Spleen (tissue), 11 donors: ENCODE measurements at regions not wholly inside any gene's neighbourhood (a gene's known extent, or its start where the extent isn't known, plus 50 kb on each side); places are given as distances from the start of the nearest gene placed in this dataset.

ENCODE experiments used
- DNase-seq: peaks from one replicate; pipeline ENCODE4 v3.0.0-alpha.2; 2020
- H3K27ac ChIP-seq, 8 donors: fragments of 200-600 bp; sonication (generic) in 7 of 8; 1 replicate in 4 of 8; 2 replicates in 4 of 8; pipeline versions ENCODE4 v1.5.0 to v1.8.0; 2016 to 2021; ENCODE audit warnings: inconsistent platforms in 4 of 8, mild to moderate bottlenecking in 4 of 8, moderate library complexity in 1 of 8
- H3K27me3 ChIP-seq, 7 donors: fragments of 200-600 bp; sonication (generic) in 6 of 7; replicated peaks in 1 of 7; 1 replicate in 4 of 7; 2 replicates in 3 of 7; pipeline versions ENCODE4 v1.5.0 to v1.8.0; 2016 to 2021; ENCODE audit warnings: inconsistent platforms in 3 of 7, mild to moderate bottlenecking in 1 of 7
- H3K36me3 ChIP-seq, 6 donors: fragments of 200-600 bp; sonication (generic) in 5 of 6; 1 replicate in 4 of 6; 2 replicates in 2 of 6; pipeline versions ENCODE4 v1.5.0 to v1.8.0; 2016 to 2021; ENCODE audit warnings: inconsistent platforms in 2 of 6
- H3K4me1 ChIP-seq, 6 donors: fragments of 200-600 bp; sonication (generic) in 5 of 6; 1 replicate in 3 of 6; 2 replicates in 3 of 6; pipeline versions ENCODE4 v1.5.0 to v1.8.0; 2016 to 2021; ENCODE audit warnings: inconsistent platforms in 3 of 6
- H3K4me3 ChIP-seq, 8 donors: fragments of 200-600 bp; sonication (generic) in 7 of 8; 1 replicate in 4 of 8; 2 replicates in 4 of 8; pipeline versions ENCODE4 v1.5.0 to v1.8.0; 2016 to 2021; ENCODE audit warnings: inconsistent platforms in 4 of 8, mild to moderate bottlenecking in 4 of 8, moderate library complexity in 2 of 8
- H3K9me3 ChIP-seq, 8 donors: fragments of 200-600 bp; sonication (generic) in 7 of 8; 1 replicate in 4 of 8; 2 replicates in 4 of 8; pipeline versions ENCODE4 v1.5.0 to v1.8.0; 2016 to 2021; ENCODE audit warnings: inconsistent platforms in 4 of 8
- POLR2A ChIP-seq, 3 donors: fragments of 450-650 bp; IDR thresholded peaks; one replicate each; pipeline ENCODE4 v1.5.1; 2017; ENCODE audit warnings: antibody characterized with exemption in 3 of 3, mild to moderate bottlenecking in 1 of 3
- POLR2AphosphoS5 ChIP-seq, 3 donors: sonication (generic); formaldehyde crosslinking; IDR thresholded peaks; one replicate each; pipeline ENCODE4 v1.5.1; 2017; ENCODE audit warnings: antibody characterized with exemption in 3 of 3
- WGBS, 5 donors: extraction: QIAGEN DNeasy Blood & Tissue Kit in 3 of 5; methylation state at CpG; one replicate each; pipeline versions ENCODE4 v1.1.5 to v1.1.7; 2013 to 2018; 5-methylcytosine and 5-hydroxymethylcytosine counted together
- intact Hi-C: fragments of 100-400 bp; cut with DNase I; formaldehyde crosslinking; loops from one replicate; pipeline ENCODE4 v1.15.0; 2023; ENCODE audit warnings: low total_unique reads
- TF ChIP-seq, protein P1 (sequence below), 11 experiments: fragments of 200-600 bp in 7 of 11; fragments of 450-650 bp in 4 of 11; sonication (generic) in 4 of 11; IDR thresholded peaks in 8 of 11; conservative IDR thresholded peaks in 3 of 11; 1 replicate in 7 of 11; 2 replicates in 4 of 11; pipeline versions ENCODE4 v1.4.0 to v1.8.0; 2016 to 2021; ENCODE audit warnings: antibody characterized with exemption in 11 of 11, inconsistent platforms in 4 of 11, mild to moderate bottlenecking in 1 of 11
- donor health status: healthy with polysubstance abuse.
- donor health status: DM: no; HTN: no; CAD: no; lungs with moderate emphysema.
- donor health status: DM: no; HTN: no; CAD: no.
- donor health status: Bipolar disorder and iron deficiency.
- donor health status: healthy.
- donor health status: DM: no; HTN: no; CAD: no.
- donor health status: DM: yes; HTN: yes; CAD: no.

DNA sequence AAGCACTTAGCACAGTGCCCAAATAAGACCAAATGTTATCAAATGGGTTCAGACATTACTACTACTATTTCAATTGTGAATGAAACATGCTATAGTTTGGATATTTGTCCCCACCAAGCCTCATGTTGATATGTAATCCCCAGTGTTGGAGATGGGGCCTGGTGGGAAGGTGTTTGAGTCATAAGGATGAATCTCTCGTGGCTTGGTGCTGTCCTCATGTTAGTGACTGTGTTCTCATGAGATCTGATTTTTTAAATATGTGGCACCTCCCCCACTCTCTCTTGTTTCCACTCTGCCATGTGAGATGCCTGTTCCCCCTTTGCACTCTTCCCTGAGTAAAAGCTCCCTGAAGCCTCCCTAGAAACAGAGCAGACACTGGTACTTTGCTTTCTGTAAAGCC is 148.7 kb upstream of the TGFBR2 start:
- Histone ChIP-seq H3K4me3 (no peak overlapping the region), H3K27me3 (no peaks in the 10 kb centered on the region), H3K36me3 (no peaks in the 10 kb centered on the region), H3K9me3 (peaks cover 0 to 6% (median 0%) of the 10 kb centered on the region in 8 donors), H3K27ac (no peak overlapping the region), H3K4me1 (no peaks in the 10 kb centered on the region)
- intact Hi-C loops = no loop called here
- no peak for DNase-seq
- 68 to 85% (median 83%) methylated on average over 1 of the region's 1 CpG for WGBS, 5 donors
- no peak for TF ChIP-seq POLR2AphosphoS5 (IDR thresholded peaks at IDR 0.05)
- no peak for TF ChIP-seq POLR2A (IDR thresholded peaks at IDR 0.05)
- TF ChIP-seq, protein P1, sequence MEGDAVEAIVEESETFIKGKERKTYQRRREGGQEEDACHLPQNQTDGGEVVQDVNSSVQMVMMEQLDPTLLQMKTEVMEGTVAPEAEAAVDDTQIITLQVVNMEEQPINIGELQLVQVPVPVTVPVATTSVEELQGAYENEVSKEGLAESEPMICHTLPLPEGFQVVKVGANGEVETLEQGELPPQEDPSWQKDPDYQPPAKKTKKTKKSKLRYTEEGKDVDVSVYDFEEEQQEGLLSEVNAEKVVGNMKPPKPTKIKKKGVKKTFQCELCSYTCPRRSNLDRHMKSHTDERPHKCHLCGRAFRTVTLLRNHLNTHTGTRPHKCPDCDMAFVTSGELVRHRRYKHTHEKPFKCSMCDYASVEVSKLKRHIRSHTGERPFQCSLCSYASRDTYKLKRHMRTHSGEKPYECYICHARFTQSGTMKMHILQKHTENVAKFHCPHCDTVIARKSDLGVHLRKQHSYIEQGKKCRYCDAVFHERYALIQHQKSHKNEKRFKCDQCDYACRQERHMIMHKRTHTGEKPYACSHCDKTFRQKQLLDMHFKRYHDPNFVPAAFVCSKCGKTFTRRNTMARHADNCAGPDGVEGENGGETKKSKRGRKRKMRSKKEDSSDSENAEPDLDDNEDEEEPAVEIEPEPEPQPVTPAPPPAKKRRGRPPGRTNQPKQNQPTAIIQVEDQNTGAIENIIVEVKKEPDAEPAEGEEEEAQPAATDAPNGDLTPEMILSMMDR (IDR thresholded peaks at IDR 0.05 in 8 of 11, conservative IDR thresholded peaks at IDR 0.05 in 3 of 11) = no peak

DNA sequence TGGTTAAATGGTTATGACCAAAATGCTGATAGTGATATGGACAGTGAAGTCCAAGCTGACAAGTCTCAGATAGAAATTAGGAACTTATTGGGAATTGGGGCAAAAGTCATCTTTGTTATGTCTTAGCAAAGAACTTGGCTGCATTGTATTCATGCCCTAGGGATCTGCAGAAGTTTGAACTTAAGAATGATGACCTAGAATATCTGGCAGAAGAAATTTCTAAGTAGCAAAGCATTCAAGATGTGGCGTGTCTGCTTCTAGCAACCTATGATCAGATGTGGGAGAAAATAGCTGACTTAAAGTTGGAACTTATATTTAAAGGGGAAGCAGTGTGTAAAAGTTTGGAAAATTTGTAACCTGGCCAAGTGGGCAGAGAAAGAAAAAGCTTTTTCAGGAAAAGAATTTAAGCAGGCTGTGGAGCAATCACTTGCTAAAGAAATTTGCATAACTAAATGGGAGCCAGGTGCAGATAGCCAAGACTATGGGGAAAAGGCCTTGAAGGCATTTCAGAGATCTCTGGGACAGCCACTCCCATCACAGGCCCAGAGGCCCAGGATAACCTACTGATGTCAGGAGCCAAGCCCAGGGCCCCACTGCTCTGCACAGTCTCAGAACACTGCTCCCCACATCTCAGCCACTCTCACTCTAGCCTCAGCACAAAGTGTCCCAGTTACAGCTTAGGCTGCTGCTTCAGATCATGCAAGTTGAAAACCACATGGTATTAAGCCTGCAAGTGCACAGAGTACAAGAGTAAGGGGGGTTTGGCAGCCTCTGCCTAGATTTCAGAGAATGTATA is 147.8 kb upstream of the TGFBR2 start:
- TF ChIP-seq POLR2AphosphoS5 (IDR thresholded peaks at IDR 0.05) (no peak), POLR2A (IDR thresholded peaks at IDR 0.05) (no peak)
- TF ChIP-seq, protein P1 (IDR thresholded peaks at IDR 0.05 in 8 of 11, conservative IDR thresholded peaks at IDR 0.05 in 3 of 11) = no peak
- no peak overlapping the region for H3K4me3 ChIP-seq
- no peaks in the 10 kb centered on the region for H3K27me3 ChIP-seq
- no peaks in the 10 kb centered on the region for H3K36me3 ChIP-seq
- DNase-seq = no peak
- 87 to 100% (median 97%) methylated on average over 1 of the region's 1 CpG for WGBS, 5 donors
- no peaks in the 10 kb centered on the region for H3K4me1 ChIP-seq
- H3K27ac ChIP-seq = no peak overlapping the region
- intact Hi-C loops = no loop called here
- H3K9me3 ChIP-seq = peaks cover 0 to 6% (median 0%) of the 10 kb centered on the region in 8 donors

DNA sequence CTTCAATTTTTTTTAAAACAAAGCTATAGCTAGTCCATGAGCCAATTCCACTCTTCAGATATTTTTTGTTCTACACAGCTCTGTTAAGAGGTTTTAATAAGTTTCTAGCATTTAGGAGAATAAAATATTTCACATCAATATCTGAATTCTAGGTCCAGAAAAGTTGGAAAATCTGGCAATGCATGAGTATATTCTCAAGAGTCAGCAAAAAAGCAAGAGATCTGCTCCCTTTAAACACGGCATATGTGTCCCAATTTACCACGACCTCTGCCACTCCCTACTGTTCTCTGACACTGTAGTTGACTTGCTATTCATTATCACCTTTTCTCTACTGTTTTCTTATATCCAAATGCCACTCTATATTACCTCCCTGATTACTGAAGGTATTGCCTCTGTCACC is 145.1 kb upstream of the TGFBR2 start:
- no peaks in the 10 kb centered on the region for H3K36me3 ChIP-seq
- intact Hi-C loops = no loop called here
- no peak overlapping the region for H3K4me3 ChIP-seq
- DNase-seq = no peak
- H3K4me1 ChIP-seq = no peaks in the 10 kb centered on the region
- peaks cover 0 to 21% (median 2%) of the 10 kb centered on the region in 8 donors for H3K9me3 ChIP-seq
- no peak overlapping the region for H3K27ac ChIP-seq
- 77 to 94% (median 84%) methylated on average over 2 of the region's 2 CpGs for whole genome bisulfite sequencing, 5 donors
- TF ChIP-seq POLR2AphosphoS5 (IDR thresholded peaks at IDR 0.05) (no peak), POLR2A (IDR thresholded peaks at IDR 0.05) (no peak)
- TF ChIP-seq, protein P1 (IDR thresholded peaks at IDR 0.05 in 8 of 11, conservative IDR thresholded peaks at IDR 0.05 in 3 of 11) = no peak
- H3K27me3 ChIP-seq = no peaks in the 10 kb centered on the region

DNA sequence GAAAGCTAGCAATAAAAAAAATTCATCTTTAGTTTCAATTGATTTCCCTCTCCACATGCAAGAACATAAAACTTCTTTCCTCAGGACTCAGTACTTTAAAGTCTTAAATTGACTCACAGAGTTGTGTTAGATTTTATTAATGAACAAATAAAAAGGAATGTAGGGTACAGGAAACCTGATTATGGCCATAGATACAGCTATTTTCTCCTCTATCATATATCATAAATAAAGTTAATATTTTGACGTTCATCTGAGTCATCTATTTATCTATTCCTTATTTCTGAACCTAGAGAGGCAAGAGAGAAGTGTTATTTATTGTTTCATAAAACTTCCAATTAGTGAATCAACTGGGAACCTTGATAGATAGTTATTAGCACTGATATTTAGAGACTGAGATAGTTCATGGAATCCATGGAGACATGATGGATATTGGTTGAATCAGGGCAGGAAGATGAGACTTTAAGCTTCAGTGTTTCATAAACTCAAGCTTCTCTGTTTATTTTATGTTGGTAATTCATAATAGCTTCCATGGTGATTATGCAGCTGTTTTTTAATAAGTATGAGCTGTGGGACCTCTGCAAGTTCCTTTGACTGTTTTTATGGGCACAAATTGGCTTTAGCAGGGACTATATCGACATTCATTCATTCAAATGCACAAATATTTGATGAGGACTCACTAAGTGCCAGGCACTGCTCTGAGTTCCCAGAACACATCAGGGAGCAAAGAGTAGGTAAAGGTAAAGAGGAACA is 143.5 kb upstream of the TGFBR2 start:
- 82 to 95% (median 89%) methylated on average over 2 of the region's 2 CpGs for WGBS, 5 donors
- H3K4me1 ChIP-seq = no peaks in the 10 kb centered on the region
- no peaks in the 10 kb centered on the region for H3K27me3 ChIP-seq
- TF ChIP-seq POLR2A (IDR thresholded peaks at IDR 0.05) (no peak), POLR2AphosphoS5 (IDR thresholded peaks at IDR 0.05) (no peak)
- TF ChIP-seq, protein P1 (IDR thresholded peaks at IDR 0.05 in 8 of 11, conservative IDR thresholded peaks at IDR 0.05 in 3 of 11) = no peak
- H3K9me3 ChIP-seq = peaks cover 0 to 21% (median 2%) of the 10 kb centered on the region in 8 donors
- intact Hi-C loops = no loop called here
- H3K4me3 ChIP-seq = no peak overlapping the region
- DNase-seq = no peak
- H3K36me3 ChIP-seq = no peaks in the 10 kb centered on the region
- no peak overlapping the region for H3K27ac ChIP-seq
